MCF 10A (cell line): ENCODE measurements at regions not wholly inside any gene's neighbourhood (a gene's known extent, or its start where the extent isn't known, plus 50 kb on each side); places are given as distances from the start of the nearest gene placed in this dataset.

ENCODE experiments used
- BruUV-seq: library from RNA; stranded (reverse); fragments of 400-500 nt; replicated peaks from 2 replicates; lab custom pipeline; 2021; lab: Mats Ljungman, UMichigan
- CTCF ChIA-PET: fragments of 300-600 bp; sonication (Branson Sonifier 250); formaldehyde crosslinking; extraction: SDS; loops from one replicate; lab custom pipeline; 2021; ENCODE audit warnings: antibody characterized with exemption, inconsistent platforms; lab: Yijun Ruan, JAX
- POLR2A ChIA-PET: fragments of 300-600, 350-650 bp; sonication (Branson Sonifier 250); formaldehyde crosslinking; extraction: SDS; loops from one replicate; lab custom pipeline; 2020; ENCODE audit warnings: antibody characterized with exemption, inconsistent platforms; lab: Yijun Ruan, JAX
- DNase-seq: peaks from one replicate; pipeline ENCODE4 v3.0.0-alpha.2; 2018; ENCODE audit not compliant: unreplicated experiment
- H3K27ac Mint-ChIP-seq: one replicate; pipeline ENCODE4 v1.8.0; 2022; ENCODE audit warnings: mild to moderate bottlenecking, low read depth, mixed read lengths; ENCODE audit not compliant: unreplicated experiment
- H3K27me3 Mint-ChIP-seq: one replicate; pipeline ENCODE4 v1.8.0; 2022; ENCODE audit warnings: mixed read lengths; ENCODE audit not compliant: insufficient read depth, unreplicated experiment
- H3K36me3 Mint-ChIP-seq: one replicate; pipeline ENCODE4 v1.8.0; 2022; ENCODE audit warnings: mild to moderate bottlenecking, moderate library complexity, mixed read lengths; ENCODE audit not compliant: insufficient read depth, unreplicated experiment
- H3K4me1 Mint-ChIP-seq: one replicate; pipeline ENCODE4 v1.8.0; 2022; ENCODE audit warnings: mixed read lengths; ENCODE audit not compliant: insufficient read depth, unreplicated experiment
- H3K4me3 Mint-ChIP-seq: one replicate; pipeline ENCODE4 v1.8.0; 2022; ENCODE audit warnings: mild to moderate bottlenecking, moderate library complexity, mixed read lengths; ENCODE audit not compliant: unreplicated experiment
- H3K9me3 Mint-ChIP-seq: one replicate; pipeline ENCODE4 v1.8.0; 2022; ENCODE audit warnings: mixed read lengths; ENCODE audit not compliant: unreplicated experiment
- intact Hi-C: fragments of 100-400 bp; cut with micrococcal nuclease; formaldehyde crosslinking; loops from 2 replicates; pipeline ENCODE4 v1.14.1; 2022
- TF ChIP-seq, protein P1 (sequence below): fragments of 200-600 bp; IDR thresholded peaks from one replicate; pipeline ENCODE4 v1.8.0; 2022; ENCODE audit warnings: antibody characterized with exemption, mild to moderate bottlenecking; ENCODE audit not compliant: unreplicated experiment

DNA sequence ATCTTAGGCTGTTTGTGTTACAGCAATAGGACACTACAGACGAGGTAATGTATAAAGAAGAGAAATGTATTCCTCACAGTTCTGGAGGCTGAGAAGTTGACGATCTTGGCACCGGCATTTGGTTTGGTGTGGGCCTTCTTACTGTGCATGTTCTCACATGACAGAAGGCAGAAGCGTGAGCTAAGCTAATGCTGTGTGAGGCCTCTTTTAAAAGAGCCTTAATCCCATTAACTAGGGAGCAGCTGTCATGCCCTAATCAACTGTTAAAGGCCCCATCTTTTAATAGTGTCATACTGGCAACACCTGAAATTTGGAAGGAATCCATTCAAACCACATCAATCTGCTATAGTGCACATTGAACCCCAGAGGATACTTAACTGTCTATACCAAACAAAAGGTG, 992.9 kb downstream of the GALC start:
- Mint-ChIP-seq H3K4me1 (peaks cover 3% of the 10 kb centered on the region), H3K27ac (no peak overlapping the region), H3K36me3 (no peaks in the 10 kb centered on the region), H3K4me3 (no peak overlapping the region), H3K9me3 (no peaks in the 10 kb centered on the region), H3K27me3 (no peaks in the 10 kb centered on the region)
- intact Hi-C loops = no loop called here
- TF ChIP-seq, protein P1, sequence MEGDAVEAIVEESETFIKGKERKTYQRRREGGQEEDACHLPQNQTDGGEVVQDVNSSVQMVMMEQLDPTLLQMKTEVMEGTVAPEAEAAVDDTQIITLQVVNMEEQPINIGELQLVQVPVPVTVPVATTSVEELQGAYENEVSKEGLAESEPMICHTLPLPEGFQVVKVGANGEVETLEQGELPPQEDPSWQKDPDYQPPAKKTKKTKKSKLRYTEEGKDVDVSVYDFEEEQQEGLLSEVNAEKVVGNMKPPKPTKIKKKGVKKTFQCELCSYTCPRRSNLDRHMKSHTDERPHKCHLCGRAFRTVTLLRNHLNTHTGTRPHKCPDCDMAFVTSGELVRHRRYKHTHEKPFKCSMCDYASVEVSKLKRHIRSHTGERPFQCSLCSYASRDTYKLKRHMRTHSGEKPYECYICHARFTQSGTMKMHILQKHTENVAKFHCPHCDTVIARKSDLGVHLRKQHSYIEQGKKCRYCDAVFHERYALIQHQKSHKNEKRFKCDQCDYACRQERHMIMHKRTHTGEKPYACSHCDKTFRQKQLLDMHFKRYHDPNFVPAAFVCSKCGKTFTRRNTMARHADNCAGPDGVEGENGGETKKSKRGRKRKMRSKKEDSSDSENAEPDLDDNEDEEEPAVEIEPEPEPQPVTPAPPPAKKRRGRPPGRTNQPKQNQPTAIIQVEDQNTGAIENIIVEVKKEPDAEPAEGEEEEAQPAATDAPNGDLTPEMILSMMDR = no peak
- ChIA-PET POLR2A (no interaction called here), CTCF (no interaction called here)
- no peak for DNase-seq
- BruUV-seq = no TSS peak

DNA sequence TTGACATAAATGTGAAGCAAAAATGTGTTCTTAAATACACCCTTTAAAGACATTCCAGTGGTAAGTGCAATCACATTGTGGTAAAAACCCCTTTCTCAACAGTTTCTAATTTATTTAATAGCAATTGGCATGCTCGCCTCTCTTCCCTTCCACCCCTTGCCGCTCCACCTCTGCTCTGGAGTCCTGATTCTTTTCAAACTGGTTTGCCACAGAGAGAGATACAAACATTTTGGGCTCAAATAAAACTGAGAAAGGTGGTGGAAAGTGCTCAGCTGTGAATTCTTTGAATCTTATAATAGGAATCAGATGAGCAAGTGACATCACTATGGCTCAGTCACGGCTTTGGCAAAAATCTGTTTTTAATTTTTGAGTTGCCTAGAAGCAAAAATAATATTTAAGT, 993.9 kb downstream of the GALC start:
- no peak overlapping the region for H3K27ac Mint-ChIP-seq
- intact Hi-C loops = no loop called here
- no peaks in the 10 kb centered on the region for H3K9me3 Mint-ChIP-seq
- CTCF ChIA-PET = no interaction called here
- H3K4me1 Mint-ChIP-seq = no peaks in the 10 kb centered on the region
- POLR2A ChIA-PET = no interaction called here
- H3K36me3 Mint-ChIP-seq = no peaks in the 10 kb centered on the region
- H3K4me3 Mint-ChIP-seq = no peak overlapping the region
- TF ChIP-seq, protein P1 = no peak
- H3K27me3 Mint-ChIP-seq = no peaks in the 10 kb centered on the region
- BruUV-seq = no TSS peak
- no peak for DNase-seq

DNA sequence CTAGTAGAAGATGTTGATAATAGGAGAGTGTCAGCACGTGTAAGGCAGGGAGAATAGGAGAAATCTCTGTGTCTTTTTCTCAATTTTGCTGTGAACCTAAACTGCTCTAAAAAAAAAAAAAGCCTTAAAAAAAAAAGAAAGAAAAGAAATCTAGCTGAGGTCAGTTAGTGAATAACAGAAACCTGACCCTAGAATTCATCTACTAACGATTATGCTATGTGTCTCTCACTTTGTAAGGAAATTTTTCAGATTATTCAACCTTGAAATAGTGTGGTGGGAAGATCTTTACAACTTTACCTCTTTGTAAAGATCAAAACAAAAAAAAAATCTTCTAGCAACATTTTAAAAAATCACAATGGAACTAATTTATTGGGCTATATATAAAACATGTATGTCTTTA, 995.7 kb downstream of the GALC start:
- Mint-ChIP-seq H3K9me3 (no peaks in the 10 kb centered on the region), H3K4me1 (no peaks in the 10 kb centered on the region), H3K27ac (no peak overlapping the region), H3K27me3 (no peaks in the 10 kb centered on the region), H3K36me3 (no peaks in the 10 kb centered on the region), H3K4me3 (no peak overlapping the region)
- POLR2A ChIA-PET = no interaction called here
- intact Hi-C loops = no loop called here
- TF ChIP-seq, protein P1 = no peak
- BruUV-seq = no TSS peak
- CTCF ChIA-PET = interaction anchor here (0.9 kb wide), 1 partner anchor 93 kb away, joined by 5 read pairs; no protein-coding TSS in a partner anchor
- no peak for DNase-seq

DNA sequence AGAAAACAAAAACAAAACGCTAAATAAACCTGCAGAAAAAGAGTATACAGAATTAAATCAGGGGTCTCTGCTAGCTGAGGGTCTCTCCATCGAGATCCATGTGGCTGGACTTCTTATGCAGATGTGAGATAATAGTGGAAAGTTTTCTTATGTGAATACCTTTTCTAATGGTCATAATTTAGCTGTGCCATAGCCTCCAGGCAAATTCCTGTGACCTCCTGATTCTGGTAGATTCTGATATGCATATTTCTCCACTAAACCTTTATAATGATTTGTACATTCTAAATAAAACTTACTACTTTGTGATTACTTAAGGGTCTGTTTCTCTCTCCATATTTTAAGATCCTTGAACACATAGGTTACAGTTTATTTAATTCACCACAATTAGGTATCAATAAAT, 1002.6 kb downstream of the GALC start:
- CTCF ChIA-PET = no interaction called here
- Mint-ChIP-seq H3K4me1 (peaks cover 6% of the 10 kb centered on the region), H3K9me3 (no peaks in the 10 kb centered on the region), H3K27ac (no peak overlapping the region), H3K4me3 (no peak overlapping the region), H3K36me3 (no peaks in the 10 kb centered on the region), H3K27me3 (no peaks in the 10 kb centered on the region)
- TF ChIP-seq, protein P1 = no peak
- intact Hi-C loops = no loop called here
- DNase-seq = no peak
- POLR2A ChIA-PET = no interaction called here
- BruUV-seq = no TSS peak
